ENCODE measurements at regions not wholly inside any gene's neighbourhood (a gene's known extent, or its start where the extent isn't known, plus 50 kb on each side); places are given as distances from the start of the nearest gene placed in this dataset.

DNA sequence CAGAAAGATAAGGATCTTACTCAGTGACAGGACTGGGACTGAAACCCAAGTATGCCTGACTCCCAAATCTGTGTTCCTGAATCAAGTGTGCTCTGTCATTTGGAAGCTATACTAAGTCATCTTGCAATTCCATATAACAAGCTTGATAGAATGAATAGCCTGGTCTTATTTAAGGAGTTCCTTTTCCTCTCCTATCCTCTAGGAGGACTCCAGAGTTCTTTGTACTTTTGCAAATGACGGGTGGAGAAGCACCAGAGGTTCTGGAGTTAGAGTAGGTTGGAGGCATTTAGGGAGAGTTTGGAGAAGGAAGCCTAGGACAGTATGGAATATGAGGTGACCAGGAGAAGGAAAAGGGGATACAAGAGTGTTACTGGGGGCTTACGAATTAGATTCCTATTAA, 92.9 kb upstream of the RCN1 start:
- no peak for DNase-seq

DNA sequence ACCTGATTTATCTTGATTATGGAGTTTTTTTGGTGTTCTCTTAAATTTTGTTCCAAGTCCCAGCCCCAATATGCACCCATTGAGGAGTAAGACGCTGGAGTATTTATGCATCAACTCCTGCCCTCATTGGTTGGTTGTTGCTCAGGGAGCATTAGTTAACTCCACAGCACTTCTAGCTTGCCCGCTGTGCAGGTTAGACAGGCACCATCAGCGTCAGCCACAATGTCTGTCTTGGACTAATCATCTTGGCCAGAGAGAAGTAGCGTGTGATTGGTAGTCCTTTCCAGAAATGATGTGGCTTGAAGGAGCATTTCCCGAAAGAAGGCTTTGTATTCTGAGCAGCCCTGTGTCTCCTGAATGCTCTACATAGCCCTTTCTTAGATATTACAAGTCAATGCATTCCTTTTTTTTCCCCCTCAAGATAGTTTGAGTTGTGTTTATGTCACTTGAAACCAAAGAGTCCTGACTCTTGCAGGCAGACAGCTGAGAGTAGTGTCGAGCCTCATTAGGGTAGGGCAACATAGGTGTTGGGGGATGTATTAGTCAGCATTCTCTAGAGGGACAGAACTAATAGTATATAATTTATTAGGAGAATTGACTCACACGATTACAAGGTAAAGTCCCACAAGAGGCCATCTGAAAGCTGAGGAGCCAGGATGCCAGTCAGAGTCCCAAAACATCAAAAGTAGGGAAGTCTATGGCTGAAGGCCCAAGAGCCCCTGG, 94.6 kb upstream of the RCN1 start:
- no peak for DNase-seq

DNA sequence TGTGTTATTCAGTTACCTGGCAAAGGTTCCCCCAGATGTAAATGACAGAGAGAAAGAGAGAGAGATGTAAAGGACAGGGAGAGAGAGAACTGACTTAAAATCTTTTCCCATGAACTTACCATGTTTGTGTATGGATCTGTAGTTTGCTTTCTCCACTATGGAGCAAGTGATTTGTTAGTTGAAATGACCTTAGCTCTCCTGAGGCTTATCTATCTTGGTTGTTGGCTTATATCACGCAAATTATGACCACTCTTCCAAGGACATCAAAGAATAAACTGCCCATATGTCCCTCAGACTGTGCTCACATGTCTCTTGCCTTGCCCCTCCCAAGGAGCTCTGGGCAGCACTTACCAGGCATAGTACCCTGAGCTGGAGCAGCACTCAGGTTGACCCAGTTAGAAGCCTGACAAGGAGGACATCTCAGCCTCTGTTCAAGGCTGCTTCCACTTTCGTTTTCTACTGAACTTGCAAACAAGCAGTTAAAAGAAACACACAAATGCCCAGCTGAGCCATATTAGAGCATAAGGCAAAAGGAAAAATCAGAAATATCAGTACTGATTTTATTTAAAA, 95.3 kb upstream of the RCN1 start:
- peak; percentile 23 for DNase-seq

DNA sequence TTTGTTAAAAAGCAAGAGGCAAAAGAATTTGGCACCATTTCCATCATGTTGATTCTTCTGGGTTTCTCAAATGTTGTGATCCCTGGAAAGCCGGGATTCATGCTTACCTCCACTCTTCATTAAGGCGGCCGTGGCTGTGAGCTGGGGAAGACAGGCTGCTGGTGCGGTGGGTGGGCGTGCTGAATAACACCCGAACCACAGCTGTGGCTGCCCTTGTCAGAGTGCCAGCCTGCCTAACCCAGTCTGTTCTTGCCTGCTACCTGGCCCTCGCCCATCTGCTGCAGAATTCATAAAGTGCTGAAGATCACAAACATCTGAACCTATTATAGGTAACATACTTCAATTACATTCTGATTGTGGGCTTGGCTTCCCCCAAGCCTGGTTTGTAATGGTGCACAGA, 95.8 kb upstream of the RCN1 start:
- no peak for DNase-seq

DNA sequence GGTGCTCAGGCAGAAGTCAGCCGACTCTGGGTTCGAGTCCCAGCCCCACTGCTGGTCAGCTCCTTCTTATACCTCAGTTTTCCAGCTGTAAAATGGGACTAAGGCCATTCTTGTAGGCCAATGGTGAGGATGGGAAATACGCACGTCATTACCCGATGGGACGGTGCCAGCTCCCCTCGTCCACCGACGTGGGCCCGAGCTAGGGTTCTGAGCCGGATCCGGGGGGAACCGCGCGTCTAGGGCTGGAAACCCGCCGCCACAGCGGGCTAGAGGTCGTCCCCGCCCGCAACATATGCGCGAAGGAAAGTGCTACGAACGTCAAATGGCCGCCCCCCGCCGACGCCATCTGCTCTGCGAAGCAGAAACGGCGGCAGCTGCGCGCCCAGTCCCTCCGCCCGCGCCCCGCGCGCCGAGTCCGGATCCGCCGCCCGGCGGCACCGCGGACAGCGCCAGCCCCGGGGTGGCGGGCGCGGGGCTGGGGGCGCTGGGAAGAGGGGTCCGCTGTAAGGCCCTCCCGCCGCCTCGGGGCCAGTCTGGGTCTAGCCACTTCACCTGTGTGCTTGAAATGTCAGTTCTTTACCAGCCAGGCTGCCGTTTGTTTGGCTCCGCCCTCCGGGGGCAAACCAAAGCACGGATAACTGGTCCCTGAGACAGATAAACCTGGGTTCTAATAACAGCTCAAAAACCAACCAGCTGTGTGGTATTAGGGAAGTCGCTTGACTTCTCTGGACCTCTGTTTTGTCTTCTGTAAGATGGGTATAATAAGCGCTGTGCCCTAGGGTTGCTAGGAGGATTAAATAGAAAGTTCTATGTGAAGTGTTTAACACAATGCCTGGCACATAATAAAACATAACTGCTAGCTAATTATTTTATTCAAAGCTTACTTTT, 103.5 kb upstream of the RCN1 start:
- DNase-seq, result no peak

DNA sequence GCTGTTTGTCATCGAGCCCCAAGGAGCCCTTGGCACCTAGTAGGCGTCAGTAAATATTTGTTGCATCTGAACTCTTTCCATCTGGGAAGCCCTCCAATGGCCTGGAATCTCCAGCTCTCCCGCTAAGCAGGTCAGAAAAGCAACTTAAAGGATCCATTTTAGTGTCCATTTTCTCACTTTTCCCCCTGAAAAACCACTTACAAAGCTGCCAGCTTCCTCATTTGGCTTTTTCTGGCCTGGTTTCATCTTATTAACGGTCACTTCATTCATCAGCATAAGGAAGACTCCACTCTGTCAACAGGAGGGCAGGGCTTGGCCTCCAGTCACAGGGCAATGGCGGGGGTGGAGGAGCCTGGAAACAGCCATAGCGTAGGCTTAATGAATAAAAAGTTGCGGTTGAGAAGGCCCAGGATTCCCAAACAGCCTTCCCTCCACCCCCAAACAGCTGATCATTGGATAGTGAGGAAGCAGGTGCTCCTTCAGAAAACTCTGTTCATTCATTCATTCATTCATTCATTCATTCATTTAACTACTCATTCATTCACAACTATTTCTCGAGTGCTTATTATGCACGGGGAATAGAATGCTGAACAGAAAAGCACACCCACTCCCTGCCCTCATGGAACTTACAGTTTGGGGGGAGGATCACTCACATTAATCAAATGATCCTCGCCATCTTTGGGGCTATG, 104.5 kb upstream of the RCN1 start:
- DNase-seq, result no peak

DNA sequence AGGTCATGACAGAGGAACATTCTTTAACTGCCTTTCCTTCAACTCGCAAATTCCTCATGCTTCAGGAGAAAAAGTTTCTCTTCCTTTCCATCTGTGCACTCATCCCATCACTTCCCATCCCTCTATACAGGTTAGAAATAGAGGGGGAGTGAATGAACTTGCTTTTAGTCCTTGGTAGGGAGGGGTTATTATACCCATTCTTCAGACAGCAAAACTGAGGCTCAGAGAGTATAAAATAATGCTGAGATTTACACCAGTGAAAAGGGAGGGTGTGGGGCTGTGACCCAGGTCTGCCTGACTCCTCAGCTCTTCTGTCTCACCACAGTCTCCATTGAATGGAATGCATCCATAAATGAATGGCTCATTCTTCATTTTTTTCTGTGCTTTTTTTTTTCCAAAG, 109.4 kb upstream of the RCN1 start:
- no peak for DNase-seq

DNA sequence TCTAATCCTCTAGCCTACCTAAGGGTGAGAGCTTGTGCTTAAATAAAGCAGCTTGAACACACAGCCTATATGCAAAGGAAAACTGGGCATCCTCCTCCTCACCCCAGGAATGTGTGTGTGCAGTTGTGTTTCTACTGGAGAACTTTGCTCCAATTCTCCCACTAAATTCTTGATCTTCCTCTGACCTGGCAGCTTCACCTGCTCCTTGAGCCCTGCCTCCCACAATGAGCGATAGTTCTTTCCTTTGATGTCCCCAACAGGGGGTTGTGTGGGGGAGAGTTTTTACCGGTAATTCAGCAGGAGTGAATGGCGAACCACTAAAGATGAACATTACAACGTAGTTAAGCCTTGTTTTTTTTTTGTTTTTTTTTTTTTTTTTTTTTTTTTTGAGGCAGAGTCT, 113.5 kb upstream of the RCN1 start:
- no peak for DNase-seq

DNA sequence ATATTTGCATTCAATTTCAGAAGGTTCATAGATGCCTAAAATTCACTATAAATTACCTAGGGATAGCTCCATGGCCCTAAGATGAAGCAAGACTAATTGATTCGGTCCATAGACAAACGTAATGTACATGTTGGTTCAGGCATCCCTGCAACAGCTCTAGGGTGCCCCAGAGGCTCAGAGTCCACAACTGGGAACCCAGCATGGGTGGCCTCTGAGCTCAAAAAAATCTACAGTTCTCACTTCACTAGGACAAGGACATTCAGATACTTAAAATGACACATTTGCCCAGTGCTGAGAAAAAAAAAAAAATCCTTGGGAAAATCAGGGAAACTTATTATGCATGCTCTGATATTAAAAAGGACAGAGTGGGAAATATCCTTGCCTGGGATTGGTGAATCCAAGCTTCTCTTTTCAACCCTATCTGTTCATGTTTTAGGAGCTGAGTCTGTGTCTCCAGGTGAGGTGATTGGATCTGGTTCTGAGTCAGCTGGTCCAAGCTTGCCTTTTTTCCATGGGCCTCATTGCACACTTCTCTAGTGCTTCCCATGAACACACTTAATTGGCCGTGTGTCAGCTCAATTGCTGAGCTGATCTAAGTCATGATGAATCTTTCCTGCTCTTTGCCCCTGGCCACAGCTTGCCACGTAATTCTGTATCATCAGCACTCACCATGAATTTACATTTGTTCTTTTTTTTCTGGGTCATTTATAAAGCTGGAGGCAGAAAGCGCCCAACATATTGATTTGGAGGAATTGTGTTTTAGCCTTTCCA, 116.3 kb upstream of the RCN1 start:
- DNase-seq, result no peak

DNA sequence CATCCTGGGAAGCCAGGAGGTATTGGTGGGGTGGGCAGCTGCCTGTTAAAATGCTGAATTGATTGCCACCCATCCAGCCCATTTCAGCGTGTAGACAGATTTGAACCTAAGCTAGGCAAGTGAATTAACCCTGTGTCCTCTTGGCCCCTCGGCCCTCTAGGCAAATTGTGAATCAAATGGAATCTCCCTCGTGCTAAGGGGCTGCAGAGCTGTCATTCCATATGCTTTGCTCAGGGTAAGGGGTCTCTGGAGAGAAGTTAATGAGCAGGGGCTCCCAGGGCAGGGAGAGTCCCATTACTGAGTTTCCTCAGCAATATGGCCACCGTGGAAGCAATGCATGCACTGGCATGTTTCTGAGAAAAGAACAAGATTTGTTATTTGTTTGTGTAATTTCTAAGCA, 117.7 kb upstream of the RCN1 start:
- no peak for DNase-seq

DNA sequence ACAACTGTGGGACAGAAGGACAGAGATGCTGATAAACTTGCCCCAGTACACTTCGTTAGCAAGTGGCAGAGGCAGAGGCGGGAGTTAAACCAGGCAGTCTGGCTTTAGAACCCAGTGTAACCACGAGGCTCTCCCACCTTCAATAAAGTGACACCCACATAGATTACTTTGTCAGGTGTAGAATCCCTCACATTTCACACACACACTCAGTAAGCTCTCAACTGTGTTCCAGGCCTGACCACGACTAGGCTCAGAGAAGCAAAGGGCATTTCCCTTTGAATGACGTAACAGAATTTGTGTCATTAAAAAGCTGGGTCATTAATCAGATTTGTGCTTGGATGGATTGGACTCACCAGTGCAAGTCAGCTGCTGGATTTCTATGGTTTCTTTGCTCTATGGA, 118.3 kb upstream of the RCN1 start:
- no peak for DNase-seq

DNA sequence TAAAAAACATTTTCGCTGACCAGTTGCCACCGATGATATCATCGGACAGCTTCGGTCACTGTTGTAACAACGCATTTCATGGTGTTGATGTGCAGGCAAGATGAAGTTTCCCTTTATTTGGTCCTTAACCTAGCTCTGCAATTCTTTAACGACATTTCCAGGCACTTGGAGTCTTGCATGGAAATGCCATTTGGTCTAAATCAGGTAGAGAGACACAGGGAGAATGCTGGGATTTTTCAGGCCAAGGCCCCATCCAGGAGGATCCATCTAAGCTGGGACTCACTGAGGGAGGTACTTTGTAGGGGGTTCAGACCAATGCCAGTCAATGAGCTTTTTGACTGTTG, 121.5 kb upstream of the RCN1 start:
- DNase-seq, result no peak

DNA sequence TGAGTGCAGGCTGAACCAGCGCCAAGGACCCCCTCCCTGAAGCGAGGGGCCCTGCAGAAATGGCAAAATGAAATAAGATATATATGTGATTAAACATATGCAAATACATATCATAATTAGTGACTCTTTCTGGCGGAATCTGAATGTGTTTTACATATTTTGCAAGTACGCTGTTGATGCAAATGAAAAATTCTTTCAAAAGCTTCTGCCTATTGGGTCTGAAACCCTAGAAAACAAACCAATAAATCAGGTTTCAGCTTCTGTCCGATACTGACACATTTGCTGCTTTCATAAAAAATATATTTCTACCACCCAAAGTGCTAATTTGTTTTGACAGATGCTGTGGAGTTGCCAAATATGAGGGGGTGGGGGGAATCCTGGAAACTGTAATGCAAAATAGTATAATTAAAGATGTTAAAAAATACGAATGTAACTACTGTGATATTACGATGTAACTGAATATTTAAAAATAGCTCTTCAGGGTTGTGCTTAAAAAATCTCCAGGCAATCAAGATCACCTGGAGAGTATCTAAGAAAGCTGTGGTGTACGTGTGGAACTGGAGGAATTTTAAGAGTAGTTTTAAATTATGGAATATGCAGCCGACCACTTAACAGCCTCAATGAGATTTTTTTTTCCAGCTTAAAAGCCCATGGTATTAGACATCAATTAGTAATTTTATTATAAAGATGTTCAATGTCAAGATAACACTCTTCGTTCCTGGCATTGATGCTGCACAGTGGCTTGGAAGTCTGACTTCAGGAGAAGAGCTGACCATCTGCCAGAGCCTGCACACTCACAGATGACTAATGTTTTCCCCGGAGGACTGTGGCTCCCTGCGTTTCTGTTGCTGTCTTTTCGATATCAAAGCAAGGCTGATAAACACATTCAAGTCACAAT, 122.2 kb upstream of the RCN1 start:
- DNase-seq, result no peak

DNA sequence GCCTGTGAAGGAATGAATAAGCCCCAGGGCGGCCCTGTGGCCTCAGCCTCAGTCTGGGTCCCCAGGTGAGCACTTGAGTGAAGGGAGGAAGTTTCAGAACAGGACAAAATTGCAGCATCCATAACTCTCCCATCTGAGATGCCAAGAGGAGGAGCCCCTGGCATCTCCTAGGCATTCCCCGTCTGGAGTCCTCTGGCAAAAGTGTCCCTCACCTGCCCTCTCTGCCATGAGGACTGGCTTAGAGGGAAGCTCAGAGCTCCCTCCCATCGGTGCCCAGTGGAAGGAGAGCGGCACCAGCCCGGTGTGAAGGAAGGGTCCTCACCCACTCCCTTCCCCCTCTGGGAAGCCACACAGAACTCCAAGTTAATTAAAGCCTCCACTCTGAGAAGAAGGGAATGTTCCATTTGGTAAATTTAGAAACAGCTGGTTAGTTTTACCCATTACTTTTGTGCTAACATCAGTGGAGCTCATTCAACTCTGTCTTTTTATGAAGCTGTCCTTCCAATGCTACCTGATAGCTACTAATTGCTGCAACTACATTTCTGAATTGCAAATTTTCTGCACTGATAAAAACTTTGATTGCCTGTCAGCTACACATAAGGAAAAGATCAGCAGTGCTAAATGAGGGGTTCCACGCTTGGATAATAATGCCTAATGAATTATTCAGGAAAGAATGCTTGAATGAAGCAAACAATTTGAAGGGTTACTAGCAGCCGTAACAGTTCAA, 123.3 kb upstream of the RCN1 start:
- no peak for DNase-seq

DNA sequence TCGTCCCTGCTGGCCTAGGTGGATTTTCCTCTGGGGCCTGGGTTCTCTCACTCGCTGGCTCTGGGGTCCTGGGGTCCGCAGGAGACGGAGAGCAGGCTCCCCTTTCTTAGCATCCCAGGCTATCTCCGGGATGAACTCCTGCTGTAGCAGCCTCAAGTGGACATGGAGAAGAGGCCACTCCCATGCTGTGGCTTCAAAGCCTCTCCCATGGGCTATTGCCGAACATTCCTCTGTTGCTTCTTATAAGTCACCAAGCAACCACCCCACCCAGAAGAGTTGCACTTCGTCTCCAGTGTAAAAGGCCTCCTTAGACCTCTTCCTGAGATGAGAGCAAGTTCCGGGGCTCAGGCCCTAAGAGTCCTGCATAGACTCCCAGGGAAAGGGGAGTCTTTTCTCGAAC, 124.0 kb upstream of the RCN1 start:
- DNase-seq, result no peak

DNA sequence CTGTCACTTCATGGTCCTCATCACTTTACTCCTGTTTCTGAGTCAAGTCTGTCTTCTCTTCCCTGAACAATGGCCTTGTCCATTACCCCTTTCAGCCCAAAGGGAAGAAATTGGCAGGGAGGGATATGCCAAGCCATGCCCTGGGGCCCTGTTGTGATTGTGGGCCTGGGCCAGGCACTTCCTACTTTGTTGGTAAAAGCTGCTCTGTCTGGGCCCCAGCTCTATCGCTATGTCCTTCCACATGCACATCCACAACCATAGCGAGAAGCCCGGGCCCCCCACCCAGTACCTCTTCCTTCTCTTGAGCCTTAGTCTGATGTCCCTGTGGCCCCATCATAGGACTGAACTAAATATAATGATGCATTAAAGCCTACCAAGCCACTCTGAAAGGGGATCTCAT, 126.7 kb upstream of the RCN1 start:
- DNase-seq, result no peak

DNA sequence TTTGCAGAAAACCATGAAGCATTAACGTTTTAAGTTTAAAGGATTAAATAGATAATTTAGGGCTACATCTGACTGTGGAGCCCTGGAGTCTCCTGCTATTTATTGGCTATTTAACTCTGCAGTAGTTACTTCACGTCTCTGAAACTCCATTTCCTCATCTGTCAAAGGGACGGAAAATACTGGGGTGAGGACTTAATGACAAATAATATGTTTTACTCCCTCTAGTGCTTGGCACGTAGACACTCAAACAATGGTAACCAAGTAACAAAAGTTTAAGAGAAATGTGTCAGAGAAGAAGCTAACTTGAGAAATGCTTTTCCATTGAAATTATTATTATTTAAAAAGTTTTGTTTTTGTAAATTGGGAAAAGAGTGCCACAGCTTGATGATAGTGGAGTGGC, 130.7 kb upstream of the RCN1 start:
- no peak for DNase-seq

DNA sequence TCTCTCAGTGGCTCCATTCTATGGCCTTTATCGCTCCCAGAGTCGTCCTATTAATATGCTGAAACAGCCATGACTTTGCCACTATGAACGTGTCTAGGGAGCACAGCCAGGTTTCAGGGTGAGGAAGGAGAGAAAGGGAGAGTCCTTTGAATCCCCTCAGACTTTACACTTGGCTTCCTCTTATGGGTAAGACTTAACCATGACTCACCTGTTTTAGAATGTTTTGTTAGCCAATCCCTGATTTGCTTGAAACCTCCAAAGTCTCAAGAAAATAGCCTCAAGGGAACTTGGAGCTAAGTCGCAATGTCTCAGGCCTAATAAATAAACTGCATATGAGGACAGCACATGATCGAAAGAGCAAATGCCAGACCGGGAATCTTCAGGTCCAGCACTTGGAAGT, 131.2 kb upstream of the RCN1 start:
- DNase-seq, result no peak

DNA sequence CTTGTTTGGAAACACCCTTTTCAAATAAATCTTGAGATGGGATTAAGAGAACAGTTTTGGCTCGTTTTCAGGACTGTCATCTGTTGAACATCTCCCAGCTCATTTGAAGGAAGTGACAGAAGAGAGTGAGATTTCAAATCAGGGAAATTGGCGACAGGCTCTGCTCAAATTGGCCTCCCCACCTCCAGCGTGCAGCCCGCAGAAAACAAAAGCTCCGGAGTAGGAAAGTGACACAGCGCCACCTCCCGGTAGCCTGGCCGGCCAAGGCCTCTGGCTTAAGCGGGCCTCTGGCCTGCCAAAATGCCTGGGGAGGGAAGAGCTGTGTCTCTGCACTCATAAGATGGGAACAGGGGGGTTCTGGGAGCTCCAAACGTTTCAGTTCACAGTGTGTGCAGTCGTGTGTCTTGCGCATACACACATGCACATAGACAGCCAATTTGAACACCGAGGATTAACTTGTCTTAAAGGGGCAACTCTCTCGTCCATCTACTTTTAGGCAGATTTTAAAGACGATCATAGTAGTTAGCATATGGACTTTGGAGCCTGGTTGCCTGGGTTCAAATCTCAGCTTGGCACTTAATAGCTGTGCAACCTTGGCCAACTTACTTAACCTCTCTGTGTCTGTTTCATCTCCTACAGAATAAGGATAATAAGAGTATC, 132.7 kb upstream of the RCN1 start:
- peak; percentile 24 for DNase-seq

DNA sequence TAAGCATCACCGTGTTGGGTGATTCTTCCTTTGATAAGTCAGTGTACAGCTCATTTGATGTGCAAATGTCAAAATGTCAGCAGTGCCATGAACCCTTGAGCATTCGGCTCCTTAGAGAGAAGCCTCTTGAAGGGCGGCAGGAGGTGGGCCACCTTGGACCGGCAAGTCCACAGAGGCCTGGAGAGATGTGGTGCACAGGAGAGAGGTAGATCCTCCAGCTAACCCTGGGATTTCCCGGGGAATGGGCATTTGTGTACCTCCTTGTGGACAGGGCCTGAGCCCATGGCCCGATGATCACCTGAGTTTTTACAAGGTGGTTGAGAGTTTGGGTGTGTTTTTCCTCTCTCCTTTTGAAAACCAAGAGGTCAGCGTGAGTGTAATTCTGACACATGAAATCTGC, 133.2 kb upstream of the RCN1 start:
- no peak for DNase-seq

DNA sequence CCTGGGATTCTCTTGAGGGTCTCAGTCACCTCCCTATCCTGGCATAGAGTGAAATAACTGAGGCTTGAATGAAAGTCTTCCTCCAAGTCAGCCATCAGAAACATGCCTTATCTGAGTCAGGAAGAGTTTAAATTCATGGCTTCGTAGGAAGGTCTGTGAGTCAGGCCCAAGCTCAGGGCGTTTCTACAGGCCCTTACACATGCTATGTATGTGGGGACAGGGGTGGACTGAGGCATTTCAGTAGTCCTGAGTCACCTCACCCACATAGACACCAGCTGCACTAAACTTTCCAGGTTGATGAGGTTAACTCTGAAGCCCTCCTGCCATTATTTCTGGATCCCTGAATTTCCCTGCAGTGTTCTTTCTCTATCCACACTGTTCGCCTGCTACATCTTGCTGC, 134.6 kb upstream of the RCN1 start:
- DNase-seq, result no peak
